Thymus (tissue), 11 donors: ENCODE measurements at regions not wholly inside any gene's neighbourhood (a gene's known extent, or its start where the extent isn't known, plus 50 kb on each side); places are given as distances from the start of the nearest gene placed in this dataset.

Experiments used
- DNase-seq, 9 donors: peaks; one replicate each; pipeline ENCODE4 v3.0.0-alpha.2; 2013; ENCODE audit warnings: low spot score in 9 of 9, low read depth in 6 of 9, missing footprints in 1 of 9
- H3K27ac ChIP-seq, 2 donors: one replicate each; pipeline ENCODE4 v1.5.1; 2013; ENCODE audit warnings: control low read depth in 1 of 2, low read depth in 1 of 2, low read length in 1 of 2, mild to moderate bottlenecking in 1 of 2, moderate library complexity in 1 of 2
- H3K27me3 ChIP-seq, 2 donors: one replicate each; pipeline ENCODE4 v1.5.1; 2013; ENCODE audit warnings: low read length in 1 of 2; ENCODE audit not compliant: control insufficient read depth in 2 of 2, insufficient read depth in 1 of 2
- H3K36me3 ChIP-seq, 2 donors: one replicate each; pipeline ENCODE4 v1.5.1; 2013; ENCODE audit warnings: low read length in 1 of 2, mild to moderate bottlenecking in 1 of 2, moderate library complexity in 1 of 2; ENCODE audit not compliant: control insufficient read depth in 2 of 2, insufficient read depth in 2 of 2
- H3K4me1 ChIP-seq, 2 donors: one replicate each; pipeline ENCODE4 v1.5.1; 2013; ENCODE audit warnings: low read length in 2 of 2; ENCODE audit not compliant: control insufficient read depth in 2 of 2, insufficient read depth in 2 of 2
- H3K4me3 ChIP-seq, 2 donors: one replicate each; pipeline ENCODE4 v1.5.1; 2013; ENCODE audit warnings: low read length in 2 of 2, control low read depth in 1 of 2, mild to moderate bottlenecking in 1 of 2
- H3K9me3 ChIP-seq, 2 donors: one replicate each; pipeline ENCODE4 v1.5.1; 2013; ENCODE audit warnings: low read length in 1 of 2, mild to moderate bottlenecking in 1 of 2; ENCODE audit not compliant: control insufficient read depth in 2 of 2, insufficient read depth in 1 of 2
- WGBS: extraction: QIAGEN DNeasy Blood & Tissue Kit; methylation state at CpG from one replicate; pipeline ENCODE4 v1.1.7; 2013; 5-methylcytosine and 5-hydroxymethylcytosine counted together
- donor health status: healthy.

GRCh38 chr5:103452089-103452488 lies 110.5 kb downstream of the NUDT12 start:
- 86% methylated on average over 4 of the region's 4 CpGs for WGBS
- Histone ChIP-seq H3K9me3 (no peaks in the 10 kb centered on the region), H3K36me3 (no peaks in the 10 kb centered on the region), H3K27me3 (no peaks in the 10 kb centered on the region), H3K27ac (no peak overlapping the region), H3K4me3 (no peak overlapping the region), H3K4me1 (no peaks in the 10 kb centered on the region)
- no peak for DNase-seq

GRCh38 chr5:103451261-103451660 lies 111.3 kb downstream of the NUDT12 start:
- no peak overlapping the region for H3K27ac ChIP-seq
- no peaks in the 10 kb centered on the region for H3K27me3 ChIP-seq
- H3K4me1 ChIP-seq = no peaks in the 10 kb centered on the region
- no peak overlapping the region for H3K4me3 ChIP-seq
- H3K9me3 ChIP-seq = no peaks in the 10 kb centered on the region
- DNase-seq = no peak
- no peaks in the 10 kb centered on the region for H3K36me3 ChIP-seq

- DNase-seq = no peak
- H3K9me3 ChIP-seq = no peaks in the 10 kb centered on the region
- H3K4me3 ChIP-seq = no peak overlapping the region
- H3K4me1 ChIP-seq = no peaks in the 10 kb centered on the region
- no peaks in the 10 kb centered on the region for H3K27me3 ChIP-seq
- 95% methylated on average over 4 of the region's 4 CpGs for WGBS
- no peak overlapping the region for H3K27ac ChIP-seq
- H3K36me3 ChIP-seq = no peaks in the 10 kb centered on the region
Observed at GRCh38 chr5:103450333-103451061, 112.1 kb downstream of the NUDT12 start.

- no peaks in the 10 kb centered on the region for H3K36me3 ChIP-seq
- DNase-seq = no peak
- H3K27ac ChIP-seq = no peak overlapping the region
- no peaks in the 10 kb centered on the region for H3K9me3 ChIP-seq
- H3K4me3 ChIP-seq = no peak overlapping the region
- no peaks in the 10 kb centered on the region for H3K27me3 ChIP-seq
- no peaks in the 10 kb centered on the region for H3K4me1 ChIP-seq
- 94% methylated on average over 3 of the region's 3 CpGs for WGBS
Observed at GRCh38 chr5:103446813-103447212, 115.8 kb downstream of the NUDT12 start.

- no peaks in the 10 kb centered on the region for H3K27me3 ChIP-seq
- H3K27ac ChIP-seq = no peak overlapping the region
- no peak overlapping the region for H3K4me3 ChIP-seq
- WGBS = 76% methylated on average over 5 of the region's 5 CpGs
- no peak for DNase-seq
- H3K4me1 ChIP-seq = no peaks in the 10 kb centered on the region
- no peaks in the 10 kb centered on the region for H3K9me3 ChIP-seq
- H3K36me3 ChIP-seq = no peaks in the 10 kb centered on the region
Observed at GRCh38 chr5:103445426-103446035, 117.1 kb downstream of the NUDT12 start.

- Histone ChIP-seq H3K4me3 (no peak overlapping the region), H3K27ac (no peak overlapping the region), H3K27me3 (no peaks in the 10 kb centered on the region), H3K4me1 (no peaks in the 10 kb centered on the region), H3K36me3 (no peaks in the 10 kb centered on the region), H3K9me3 (no peaks in the 10 kb centered on the region)
- no peak for DNase-seq
- WGBS = 86% methylated on average over 4 of the region's 4 CpGs
Observed at GRCh38 chr5:103444333-103445038, 118.1 kb downstream of the NUDT12 start.

GRCh38 chr5:103442750-103443149 lies 119.8 kb downstream of the NUDT12 start:
- no peak for DNase-seq
- Histone ChIP-seq H3K9me3 (no peaks in the 10 kb centered on the region), H3K4me3 (no peak overlapping the region), H3K4me1 (no peaks in the 10 kb centered on the region), H3K27me3 (no peaks in the 10 kb centered on the region), H3K36me3 (no peaks in the 10 kb centered on the region), H3K27ac (no peak overlapping the region)
- 92% methylated on average over 5 of the region's 5 CpGs for WGBS

GRCh38 chr5:103441523-103441922 lies 121.1 kb downstream of the NUDT12 start:
- no peaks in the 10 kb centered on the region for H3K36me3 ChIP-seq
- H3K9me3 ChIP-seq = no peaks in the 10 kb centered on the region
- no peak overlapping the region for H3K4me3 ChIP-seq
- no peaks in the 10 kb centered on the region for H3K4me1 ChIP-seq
- H3K27me3 ChIP-seq = no peaks in the 10 kb centered on the region
- no peak overlapping the region for H3K27ac ChIP-seq
- no peak for DNase-seq
- 93% methylated on average over 2 of the region's 2 CpGs for WGBS

GRCh38 chr5:103439007-103439406 lies 123.6 kb downstream of the NUDT12 start:
- H3K27ac ChIP-seq = no peak overlapping the region
- WGBS = 49% methylated on average over 2 of the region's 2 CpGs

More at GRCh38 chr5:103439007-103439406, 123.6 kb downstream of the NUDT12 start:
- Histone ChIP-seq H3K36me3 (no peaks in the 10 kb centered on the region), H3K9me3 (no peaks in the 10 kb centered on the region), H3K27me3 (no peaks in the 10 kb centered on the region), H3K4me1 (no peaks in the 10 kb centered on the region), H3K4me3 (no peak overlapping the region)
- DNase-seq = no peak
